Mesenchymal stem cell (in vitro differentiated cells and primary cell): ENCODE measurements at regions not wholly inside any gene's neighbourhood (a gene's known extent, or its start where the extent isn't known, plus 50 kb on each side); places are given as distances from the start of the nearest gene placed in this dataset.
A peak's percentile ranks its signal among the peaks of the same experiment; 100 is the strongest.

Experiments
- DNase-seq: peaks from one replicate; pipeline ENCODE4 v3.0.0-alpha.2; 2013
- H2AFZ ChIP-seq: one replicate; pipeline ENCODE4 v1.6.1; 2013; ENCODE audit warnings: low read depth, mild to moderate bottlenecking, control low read depth, inconsistent platforms, low read length, moderate library complexity
- H2AK5ac ChIP-seq: 2 replicates; pipeline ENCODE4 v1.6.1; 2013; ENCODE audit warnings: low read length, moderate library complexity, mild to moderate bottlenecking, inconsistent platforms; ENCODE audit not compliant: severe bottlenecking
- H2BK120ac ChIP-seq: one replicate; pipeline ENCODE4 v1.6.1; 2013; ENCODE audit warnings: low read depth, mild to moderate bottlenecking, inconsistent platforms, low read length, moderate library complexity
- H2BK12ac ChIP-seq, 2 experiments: one replicate each; pipeline ENCODE4 v1.6.1; 2013; ENCODE audit warnings: inconsistent platforms in 2 of 2, low read length in 2 of 2, mild to moderate bottlenecking in 2 of 2, moderate library complexity in 2 of 2, control low read depth in 1 of 2
- H2BK15ac ChIP-seq: one replicate; pipeline ENCODE4 v1.6.1; 2013; ENCODE audit warnings: mild to moderate bottlenecking, low read depth, inconsistent platforms; ENCODE audit not compliant: poor library complexity, severe bottlenecking
- H2BK5ac ChIP-seq: 2 replicates; pipeline ENCODE4 v1.6.1; 2013; ENCODE audit warnings: low read depth, mild to moderate bottlenecking, low read length, control low read depth, inconsistent platforms; ENCODE audit not compliant: poor library complexity, severe bottlenecking
- H3K14ac ChIP-seq, 2 experiments: one replicate each; pipeline ENCODE4 v1.6.1; 2013; ENCODE audit warnings: inconsistent platforms in 2 of 2, low read length in 2 of 2, control low read depth in 1 of 2, mild to moderate bottlenecking in 1 of 2, moderate library complexity in 1 of 2
- H3K18ac ChIP-seq, 2 experiments: one replicate each; pipeline ENCODE4 v1.6.1; 2013; ENCODE audit warnings: inconsistent platforms in 2 of 2, low read length in 2 of 2, control low read depth in 1 of 2, low read depth in 1 of 2, mild to moderate bottlenecking in 1 of 2
- H3K23ac ChIP-seq, 2 experiments: one replicate each; pipeline ENCODE4 v1.6.1; 2013; ENCODE audit warnings: inconsistent platforms in 2 of 2, low read length in 2 of 2, mild to moderate bottlenecking in 2 of 2, moderate library complexity in 2 of 2, control low read depth in 1 of 2
- H3K27ac ChIP-seq: 2 replicates; pipeline ENCODE4 v1.5.1; 2013; ENCODE audit warnings: mild to moderate bottlenecking, moderate library complexity, low read length, control low read depth, inconsistent platforms; ENCODE audit not compliant: poor library complexity, severe bottlenecking
- H3K27me3 ChIP-seq, 2 experiments: 2 replicates each; pipeline versions ENCODE4 v1.6.1 to v1.7.0; 2013; ENCODE audit warnings: low read length in 2 of 2, mild to moderate bottlenecking in 2 of 2, moderate library complexity in 2 of 2, control low read depth in 1 of 2, inconsistent platforms in 1 of 2; ENCODE audit not compliant: control insufficient read depth in 1 of 2, insufficient read depth in 1 of 2
- H3K36me3 ChIP-seq, 2 experiments: 2 replicates each; pipeline versions ENCODE4 v1.6.1 to v1.7.0; 2013; ENCODE audit warnings: low read length in 2 of 2, control low read depth in 1 of 2, inconsistent platforms in 1 of 2, low read depth in 1 of 2, mild to moderate bottlenecking in 1 of 2; ENCODE audit not compliant: insufficient read depth in 2 of 2, control insufficient read depth in 1 of 2
- H3K4ac ChIP-seq, 2 experiments: one replicate each; pipeline ENCODE4 v1.6.1; 2013; ENCODE audit warnings: inconsistent platforms in 2 of 2, low read length in 2 of 2, mild to moderate bottlenecking in 2 of 2, moderate library complexity in 2 of 2, control low read depth in 1 of 2, low read depth in 1 of 2
- H3K4me1 ChIP-seq: 2 replicates; pipeline ENCODE4 v1.6.1; 2013; ENCODE audit warnings: low read depth, low read length, control low read depth; ENCODE audit not compliant: control insufficient read depth, insufficient read depth
- H3K4me2 ChIP-seq: 2 replicates; pipeline ENCODE4 v1.6.1; 2013; ENCODE audit warnings: low read length, mild to moderate bottlenecking, inconsistent platforms; ENCODE audit not compliant: poor library complexity, severe bottlenecking
- H3K4me3 ChIP-seq, 2 experiments: 2 replicates each; pipeline versions ENCODE4 v1.5.1 to v1.7.0; 2013; ENCODE audit warnings: low read length in 2 of 2, mild to moderate bottlenecking in 2 of 2, control low read depth in 1 of 2, low read depth in 1 of 2; ENCODE audit not compliant: insufficient read depth in 1 of 2
- H3K79me1 ChIP-seq: replicated peaks from 2 replicates; pipeline ENCODE4 v1.6.1; 2013; ENCODE audit warnings: mild to moderate bottlenecking, control low read depth, low read length, inconsistent platforms; ENCODE audit not compliant: poor library complexity, severe bottlenecking
- H3K9ac ChIP-seq: 2 replicates; pipeline ENCODE4 v1.7.0; 2013; ENCODE audit warnings: mild to moderate bottlenecking, low read length, moderate library complexity
- H3K9me3 ChIP-seq: 2 replicates; pipeline ENCODE4 v1.7.0; 2013; ENCODE audit warnings: mild to moderate bottlenecking, low read length; ENCODE audit not compliant: control insufficient read depth
- H4K8ac ChIP-seq: one replicate; pipeline ENCODE4 v1.6.1; 2013; ENCODE audit warnings: inconsistent platforms, mild to moderate bottlenecking, low read length, moderate library complexity
- H4K91ac ChIP-seq: one replicate; pipeline ENCODE4 v1.6.1; 2013; ENCODE audit warnings: mild to moderate bottlenecking, low read length, inconsistent platforms
- WGBS: methylation state at CpG from one replicate; pipeline ENCODE4 v1.1.7; 2013; ENCODE audit warnings: mixed read lengths; 5-methylcytosine and 5-hydroxymethylcytosine counted together

DNA sequence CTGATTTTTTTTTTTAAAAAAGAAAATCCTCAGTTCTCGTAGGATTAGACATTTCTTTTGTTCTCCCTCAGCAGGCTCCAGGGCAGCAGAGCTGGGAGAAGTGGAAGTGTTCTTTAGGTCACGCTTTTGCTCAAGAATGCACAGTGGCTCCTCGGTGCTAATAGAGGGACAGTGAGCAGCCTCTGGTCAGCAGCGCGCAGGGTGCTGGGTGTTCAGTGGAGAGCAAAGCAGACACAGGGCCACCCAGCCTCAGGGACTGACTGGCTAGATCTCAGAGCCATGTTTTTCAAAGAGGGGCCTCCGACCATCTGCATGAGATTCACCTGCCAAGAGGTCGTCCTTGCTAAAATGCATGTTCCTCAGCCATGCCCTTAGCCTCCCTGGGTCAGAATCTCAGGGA is 218.8 kb downstream of the HAUS1 start:
- no peak for DNase-seq
- Histone ChIP-seq H3K14ac (no peak overlapping the region), H3K23ac (no peak overlapping the region), H3K36me3 (no peaks in the 10 kb centered on the region), H2AK5ac (peak overlapping the region; percentile 49), H2AFZ (no peak overlapping the region), H3K79me1 (no peaks in the 10 kb centered on the region), H3K9me3 (no peaks in the 10 kb centered on the region), H4K8ac (no peak overlapping the region), H2BK15ac (no peak overlapping the region), H3K18ac (no peak overlapping the region), H2BK120ac (no peak overlapping the region), H3K4ac (no peak overlapping the region), H2BK5ac (peak overlapping the region; percentile 12), H3K9ac (no peak overlapping the region), H3K4me2 (no peak overlapping the region), H3K4me1 (peaks cover 22% of the 10 kb centered on the region), H2BK12ac (no peak overlapping the region), H3K27ac (no peak overlapping the region), H3K27me3 (peaks cover 0 to 11% of the 10 kb centered on the region in 2 experiments), H4K91ac (peak overlapping the region; percentile 45), H3K4me3 (no peak overlapping the region)
- WGBS, result 83% methylated on average over 7 of the region's 7 CpGs

DNA sequence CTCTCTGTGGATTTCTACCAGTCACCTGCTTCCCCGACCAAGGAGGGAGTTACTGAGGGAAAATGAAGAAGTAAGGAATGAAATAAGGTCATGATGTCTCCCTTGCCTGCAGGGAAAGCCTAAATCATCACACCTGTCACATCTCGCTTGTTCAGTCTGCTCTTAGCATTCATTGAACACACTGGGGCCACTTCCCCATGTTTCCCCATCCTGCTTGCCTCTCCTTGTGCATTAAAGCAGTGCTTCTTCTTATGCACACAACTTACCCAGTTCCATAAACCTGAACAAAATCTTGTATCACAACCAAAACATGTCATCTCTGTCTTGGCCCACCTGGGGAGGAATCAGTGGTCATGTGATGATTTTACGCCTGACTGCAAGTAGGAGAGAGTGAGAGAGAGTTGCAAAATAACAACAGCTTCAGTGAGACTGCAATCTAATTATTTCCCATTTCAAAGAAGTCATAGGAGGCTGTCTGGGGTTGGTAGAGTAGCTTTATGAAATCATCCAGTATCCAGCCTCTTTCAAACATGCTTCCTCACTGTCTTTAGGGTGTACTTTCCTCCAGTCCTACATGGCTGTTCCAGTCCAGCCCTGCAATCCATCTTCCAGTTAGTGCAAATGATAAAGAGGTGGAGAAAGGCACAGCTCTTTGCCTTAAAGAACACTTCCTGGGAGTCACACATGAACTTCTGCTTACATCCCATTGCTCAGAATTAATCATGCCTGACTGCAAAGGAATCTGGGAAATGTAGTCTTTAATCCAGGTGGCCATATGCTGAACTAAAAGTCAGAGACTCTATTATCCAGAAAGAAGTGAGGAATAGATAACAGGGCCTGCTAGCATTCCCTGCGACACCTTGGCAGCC is 220.1 kb downstream of the HAUS1 start:
- Histone ChIP-seq H3K79me1 (no peaks in the 10 kb centered on the region), H3K36me3 (no peaks in the 10 kb centered on the region), H3K4me1 (peaks cover 22% of the 10 kb centered on the region), H3K27ac (no peak overlapping the region), H2AFZ (no peak overlapping the region), H2BK5ac (no peak overlapping the region), H3K14ac (no peak overlapping the region), H4K91ac (no peak overlapping the region), H3K4ac (no peak overlapping the region), H2AK5ac (no peak overlapping the region), H3K9me3 (no peaks in the 10 kb centered on the region), H3K23ac (no peak overlapping the region), H4K8ac (no peak overlapping the region), H2BK120ac (no peak overlapping the region), H3K27me3 (peaks cover 0 to 8% of the 10 kb centered on the region in 2 experiments), H2BK15ac (no peak overlapping the region), H2BK12ac (no peak overlapping the region), H3K9ac (no peak overlapping the region), H3K4me3 (no peak overlapping the region), H3K18ac (no peak overlapping the region), H3K4me2 (no peak overlapping the region)
- WGBS, result 75% methylated on average over 4 of the region's 4 CpGs
- peak; percentile 42 for DNase-seq

DNA sequence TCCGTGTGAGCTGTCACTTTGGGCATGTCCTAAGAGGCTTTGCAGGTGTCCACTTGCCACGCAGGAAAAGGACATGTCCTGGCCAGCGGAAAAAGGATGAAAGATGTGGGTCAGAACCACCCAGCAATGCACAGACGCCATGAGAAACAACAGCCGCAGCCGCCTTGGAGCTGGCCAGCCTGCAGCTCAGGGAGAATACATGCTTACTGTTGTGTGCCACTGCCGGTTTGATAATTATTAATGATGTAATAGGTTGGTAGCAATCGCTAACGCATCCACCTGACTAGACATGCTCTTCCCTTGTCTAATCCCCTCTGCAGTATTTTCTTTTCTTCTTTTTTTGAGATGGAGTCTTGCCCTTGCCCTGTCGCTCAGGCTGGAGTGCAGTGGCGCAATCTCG is 221.7 kb downstream of the HAUS1 start:
- no peak overlapping the region for H4K8ac ChIP-seq
- H2BK12ac ChIP-seq, result no peak overlapping the region
- H3K9me3 ChIP-seq, result no peaks in the 10 kb centered on the region
- no peak overlapping the region for H3K4ac ChIP-seq
- no peak overlapping the region for H2AK5ac ChIP-seq
- no peak overlapping the region for H2BK5ac ChIP-seq
- DNase-seq, result no peak
- no peak overlapping the region for H4K91ac ChIP-seq
- H3K27ac ChIP-seq, result no peak overlapping the region
- no peak overlapping the region for H2AFZ ChIP-seq
- no peak overlapping the region for H3K18ac ChIP-seq
- H3K14ac ChIP-seq, result no peak overlapping the region
- peaks cover 16% of the 10 kb centered on the region for H3K4me1 ChIP-seq
- no peak overlapping the region for H3K4me3 ChIP-seq
- H3K23ac ChIP-seq, result no peak overlapping the region
- no peak overlapping the region for H3K9ac ChIP-seq
- no peak overlapping the region for H2BK120ac ChIP-seq
- no peak overlapping the region for H3K4me2 ChIP-seq
- H3K27me3 ChIP-seq, result peaks cover 0 to 19% of the 10 kb centered on the region in 2 experiments
- no peaks in the 10 kb centered on the region for H3K79me1 ChIP-seq
- no peaks in the 10 kb centered on the region for H3K36me3 ChIP-seq
- WGBS, result 85% methylated on average over 12 of the region's 12 CpGs
- no peak overlapping the region for H2BK15ac ChIP-seq

DNA sequence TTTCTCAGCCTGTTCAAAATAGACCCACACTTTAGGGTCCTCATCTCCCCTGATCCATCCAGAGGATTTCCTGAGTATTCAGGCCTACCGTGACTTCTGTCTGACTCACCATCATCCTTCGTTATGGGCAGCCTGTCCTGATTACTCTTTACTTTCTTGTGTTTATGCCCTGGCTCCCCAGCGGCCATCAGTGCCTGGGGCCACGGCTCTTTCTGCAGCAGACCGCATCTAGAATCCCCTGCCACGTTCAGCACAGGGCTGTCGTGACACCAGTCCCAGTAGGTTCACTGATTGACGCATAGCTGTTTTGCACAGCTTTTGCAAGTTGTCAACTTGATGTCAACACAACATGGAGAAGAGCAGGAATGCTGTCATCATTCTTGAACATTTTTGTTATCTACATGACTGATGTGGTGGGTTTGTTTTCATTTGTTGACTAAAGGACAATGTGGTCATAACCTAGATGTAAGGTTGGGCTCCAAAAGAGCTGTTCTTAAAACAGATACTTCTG is 225.6 kb downstream of the HAUS1 start:
- Histone ChIP-seq H3K4me2 (no peak overlapping the region), H3K27me3 (peaks cover 16 to 50% of the 10 kb centered on the region in 2 experiments), H3K9me3 (no peaks in the 10 kb centered on the region), H3K23ac (no peak overlapping the region), H2AFZ (no peak overlapping the region), H2BK5ac (no peak overlapping the region), H3K4me3 (no peak overlapping the region), H3K18ac (no peak overlapping the region), H3K4ac (no peak overlapping the region), H3K4me1 (peaks cover 17% of the 10 kb centered on the region), H4K91ac (no peak overlapping the region), H3K14ac (no peak overlapping the region), H4K8ac (no peak overlapping the region), H3K9ac (no peak overlapping the region), H2BK12ac (no peak overlapping the region), H2AK5ac (no peak overlapping the region), H2BK120ac (no peak overlapping the region), H2BK15ac (no peak overlapping the region), H3K27ac (no peak overlapping the region), H3K79me1 (no peaks in the 10 kb centered on the region), H3K36me3 (no peaks in the 10 kb centered on the region)
- 60% methylated on average over 8 of the region's 8 CpGs for WGBS
- no peak for DNase-seq
